Stimulated activated CD8-positive, alpha-beta memory T cell treated with anti-CD3 and anti-CD28 coated beads, Interleukin-12 subunit alpha, Interleukin-12 subunit beta, amount 100 ng/mL, for 24 hours (primary cell): ENCODE measurements at regions not wholly inside any gene's neighbourhood (a gene's known extent, or its start where the extent isn't known, plus 50 kb on each side); places are given as distances from the start of the nearest gene placed in this dataset.
"Not testable (repeated sequence)": the region's sequence is repeated elsewhere in the genome, so short reads cannot be mapped to it uniquely, and the experiment has no call there.

ENCODE experiments used
- DNase-seq: peaks from one replicate; pipeline ENCODE4 v3.0.0-alpha.2; 2020; ENCODE audit errors: extremely low read depth

- no peak for DNase-seq
Measured at GRCh38 chr14:52202151-52202550, 65.3 kb upstream of the PTGDR start.

GRCh38 chr14:52190337-52190931 is 77.1 kb upstream of the PTGDR start:
- DNase-seq, result no peak

GRCh38 chr14:52189325-52189724 is 78.2 kb upstream of the PTGDR start:
- no peak for DNase-seq

GRCh38 chr14:52188381-52188780 is 79.1 kb upstream of the PTGDR start:
- no peak for DNase-seq

- no peak for DNase-seq
Measured at GRCh38 chr14:52185178-52185577, 82.3 kb upstream of the PTGDR start.

- no peak for DNase-seq
Measured at GRCh38 chr14:52182853-52183252, 84.6 kb upstream of the PTGDR start.

- no peak for DNase-seq
Measured at GRCh38 chr14:52179141-52179790, 88.2 kb upstream of the PTGDR start.

- no peak for DNase-seq
Measured at GRCh38 chr14:52175982-52176502, 91.5 kb upstream of the PTGDR start.

- DNase-seq, result not testable (repeated sequence)
Measured at GRCh38 chr14:52171932-52172331, 95.6 kb upstream of the PTGDR start.

GRCh38 chr14:52166822-52167221 is 98.0 kb upstream of the NID2 start:
- DNase-seq, result no peak

GRCh38 chr14:52155651-52156213 is 86.9 kb upstream of the NID2 start:
- DNase-seq, result no peak

GRCh38 chr14:52154992-52155650 is 86.3 kb upstream of the NID2 start:
- no peak for DNase-seq

- no peak for DNase-seq
Measured at GRCh38 chr14:52153939-52154338, 85.1 kb upstream of the NID2 start.

- DNase-seq, result no peak
Measured at GRCh38 chr14:52150162-52150561, 81.3 kb upstream of the NID2 start.

- DNase-seq, result no peak
Measured at GRCh38 chr14:52148371-52148770, 79.5 kb upstream of the NID2 start.

GRCh38 chr14:52146504-52146903 is 77.6 kb upstream of the NID2 start:
- DNase-seq, result no peak

GRCh38 chr14:52144099-52144498 is 75.2 kb upstream of the NID2 start:
- not testable (repeated sequence) for DNase-seq

- no peak for DNase-seq
Measured at GRCh38 chr14:52142504-52142903, 73.6 kb upstream of the NID2 start.

- DNase-seq, result peak; percentile 7
Measured at GRCh38 chr14:52131640-52132320, 62.9 kb upstream of the NID2 start.

- DNase-seq, result no peak
Measured at GRCh38 chr14:52129721-52130120, 60.9 kb upstream of the NID2 start.

- no peak for DNase-seq
Measured at GRCh38 chr14:52125885-52126284, 57.0 kb upstream of the NID2 start.
